Stimulated activated CD4-positive, alpha-beta T cell treated with anti-CD3 and anti-CD28 coated beads, Interleukin-4, amount 100 ng/mL, for 4 hours (primary cell): ENCODE measurements at regions not wholly inside any gene's neighbourhood (a gene's known extent, or its start where the extent isn't known, plus 50 kb on each side); places are given as distances from the start of the nearest gene placed in this dataset.

Source experiments
- DNase-seq, 2 experiments: peaks; one replicate each; pipeline ENCODE4 v3.0.0-alpha.2; 2020

DNA sequence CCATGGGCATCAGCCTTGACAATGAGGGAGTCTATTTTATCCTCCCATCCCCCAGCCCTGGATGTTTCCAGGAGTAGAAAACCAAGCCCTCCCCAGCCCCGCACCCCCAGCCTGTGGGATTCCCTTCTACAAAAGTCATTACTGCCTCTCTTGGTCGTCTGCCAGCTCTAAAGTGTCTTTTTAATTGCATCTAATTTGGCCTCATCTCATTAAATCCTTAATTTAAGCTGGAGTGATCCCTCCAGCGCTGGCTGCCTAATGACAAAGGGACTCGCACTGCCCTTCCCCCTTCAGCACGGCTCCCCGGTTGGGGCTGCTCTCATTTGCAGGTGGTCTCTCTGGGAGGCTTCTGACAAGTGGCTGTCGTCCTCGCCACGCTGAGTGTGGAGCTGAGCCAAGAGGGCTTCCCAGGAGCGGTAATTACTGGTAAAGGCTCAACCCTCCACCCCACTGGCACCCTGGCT lies 107.9 kb upstream of the ALDH1B1 start:
- DNase-seq, result no peak

DNA sequence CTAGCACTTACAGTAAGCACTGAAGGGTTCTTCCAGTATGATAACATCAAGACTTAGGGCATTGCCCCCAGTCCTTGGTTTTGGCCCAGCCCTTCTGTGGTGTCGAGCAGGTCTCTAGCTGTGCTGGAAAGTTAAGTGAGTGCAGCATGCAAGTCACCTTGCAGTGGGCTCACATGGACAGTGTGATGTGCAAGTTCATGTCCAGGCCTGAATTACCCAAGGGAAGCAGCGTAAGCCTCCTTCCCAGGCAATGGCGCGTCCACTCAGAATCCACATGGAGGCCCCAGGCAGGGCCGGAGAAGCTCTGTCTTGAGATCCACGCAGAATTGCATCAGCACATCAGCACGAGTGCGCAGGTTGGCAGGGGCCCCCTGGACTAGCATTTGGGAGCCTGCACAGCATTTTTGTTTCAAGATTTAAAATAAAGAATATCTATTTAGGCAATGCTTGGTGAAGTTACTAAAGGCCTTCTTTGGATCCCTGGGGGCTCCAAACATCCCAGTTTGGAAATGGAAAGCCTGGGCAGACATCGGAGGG lies 108.4 kb upstream of the ALDH1B1 start:
- DNase-seq, result no peak

DNA sequence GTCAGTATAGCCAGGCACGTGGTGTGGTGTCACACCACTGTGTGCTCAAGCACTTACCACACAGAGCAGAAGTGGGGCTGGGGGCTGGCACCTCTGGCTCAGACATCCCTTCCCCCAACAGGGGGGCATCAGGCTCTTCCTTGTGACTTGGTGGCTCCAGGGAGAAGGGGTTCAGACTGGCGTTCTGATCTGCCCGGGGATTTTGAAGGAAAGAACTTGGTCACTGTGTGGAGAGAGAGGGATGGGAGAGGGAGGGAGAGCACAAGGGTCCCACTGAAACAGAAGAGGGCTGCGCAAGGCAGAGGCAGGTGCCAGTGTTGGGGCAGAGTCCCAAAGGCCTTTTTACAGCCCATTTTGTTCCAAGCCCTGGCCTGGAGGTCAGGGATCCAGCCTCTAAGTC lies 109.7 kb upstream of the ALDH1B1 start:
- no peak for DNase-seq

DNA sequence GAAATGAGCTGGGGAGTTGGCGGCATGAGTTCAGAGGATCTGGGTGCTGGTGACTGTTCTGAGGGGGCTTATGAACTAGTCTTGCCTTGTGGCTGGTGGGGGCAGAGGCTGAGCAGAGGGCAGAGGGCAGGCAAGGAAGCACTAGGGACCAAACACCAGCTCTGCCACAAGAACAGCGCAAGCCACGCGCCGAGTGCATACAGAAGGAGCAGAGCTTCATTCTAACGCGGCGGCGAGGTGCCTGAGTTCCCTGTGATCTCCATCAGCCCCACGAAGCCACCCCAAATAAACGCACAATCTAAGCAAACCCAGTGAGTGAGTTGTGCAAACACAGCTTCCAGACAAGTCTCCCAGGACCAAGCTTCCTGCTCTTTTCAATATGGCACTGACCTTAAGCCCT lies 110.6 kb upstream of the ALDH1B1 start:
- DNase-seq, result no peak

DNA sequence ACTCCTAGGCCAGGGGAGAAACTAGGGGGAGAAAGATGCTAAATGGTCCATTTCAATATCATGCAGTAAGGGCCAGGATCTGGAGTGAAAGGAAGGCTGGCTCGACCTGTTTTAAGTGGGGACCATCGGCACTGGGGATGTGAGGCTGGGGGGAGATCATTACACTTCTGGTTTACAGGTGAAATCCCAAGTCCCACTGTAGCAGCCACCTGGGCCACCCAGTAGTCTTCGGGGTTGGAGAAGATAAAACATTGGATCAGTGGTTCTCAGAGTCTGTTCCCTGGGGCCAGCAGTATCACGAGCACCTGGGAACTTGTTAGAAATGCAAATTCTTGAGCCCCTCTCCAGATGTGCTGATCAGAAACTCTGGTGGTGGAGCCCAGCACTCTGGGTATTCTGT lies 111.3 kb upstream of the ALDH1B1 start:
- DNase-seq, result no peak

DNA sequence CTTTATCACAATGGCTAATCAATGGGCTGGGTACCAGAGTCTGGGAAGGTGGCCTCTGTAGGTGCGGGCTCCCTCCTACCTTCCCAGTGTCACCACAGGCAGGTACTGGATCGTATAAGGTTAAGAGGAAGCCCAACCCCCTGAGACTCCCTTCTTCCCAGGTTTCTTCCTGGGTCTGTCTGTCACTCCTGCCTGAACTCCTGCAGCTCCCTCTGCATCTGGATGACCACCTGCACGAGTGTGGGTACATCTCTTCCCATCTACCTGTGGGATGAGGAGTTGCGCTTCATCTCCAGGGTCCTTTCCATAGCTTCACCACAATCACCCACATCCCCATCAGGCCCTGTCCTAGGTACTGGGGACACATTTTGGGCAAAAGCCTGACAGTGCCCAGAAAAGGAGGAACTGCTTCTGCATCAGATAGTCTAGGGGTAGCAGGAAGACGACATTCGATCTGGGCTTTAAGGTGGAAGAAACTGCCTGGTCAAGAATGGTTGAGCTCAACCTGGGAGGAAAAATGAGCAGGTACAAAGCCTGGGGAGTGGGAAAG lies 112.2 kb upstream of the ALDH1B1 start:
- no peak for DNase-seq

DNA sequence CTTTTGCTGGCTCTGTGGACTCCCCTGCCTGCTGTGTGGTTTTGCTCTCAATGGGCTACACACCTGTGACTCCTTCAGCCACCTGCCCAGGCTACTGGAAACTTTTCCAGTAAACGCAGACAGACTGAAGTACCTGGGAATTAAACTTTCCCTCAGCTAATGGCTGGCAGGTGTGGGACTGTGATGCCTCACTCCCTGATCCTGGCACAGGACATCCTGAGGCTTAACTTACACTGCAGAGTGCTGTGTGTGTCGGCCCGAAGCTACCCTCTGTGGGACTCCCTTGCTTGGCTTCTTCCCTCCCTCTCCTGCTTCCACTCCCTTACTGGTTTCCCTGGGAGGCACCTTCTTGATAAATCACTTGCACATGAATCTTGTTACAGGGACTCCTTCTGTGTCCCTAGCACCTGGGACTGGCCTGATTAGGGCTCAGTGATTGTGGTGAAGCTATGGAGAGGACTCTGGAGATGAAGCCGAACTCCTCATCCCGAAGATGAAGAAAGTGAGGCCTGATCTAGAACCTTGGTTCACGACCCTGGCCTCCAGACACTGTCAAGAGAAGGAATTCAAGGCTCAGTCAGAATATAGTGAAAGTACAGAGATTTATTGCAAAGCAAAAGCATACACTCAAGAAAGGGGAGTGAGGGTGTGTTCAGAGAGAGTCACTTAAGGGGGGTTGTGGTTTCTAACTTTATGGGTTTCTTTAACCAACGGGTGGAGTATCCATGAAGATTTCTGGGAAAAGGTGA lies 113.4 kb upstream of the ALDH1B1 start:
- no peak for DNase-seq

DNA sequence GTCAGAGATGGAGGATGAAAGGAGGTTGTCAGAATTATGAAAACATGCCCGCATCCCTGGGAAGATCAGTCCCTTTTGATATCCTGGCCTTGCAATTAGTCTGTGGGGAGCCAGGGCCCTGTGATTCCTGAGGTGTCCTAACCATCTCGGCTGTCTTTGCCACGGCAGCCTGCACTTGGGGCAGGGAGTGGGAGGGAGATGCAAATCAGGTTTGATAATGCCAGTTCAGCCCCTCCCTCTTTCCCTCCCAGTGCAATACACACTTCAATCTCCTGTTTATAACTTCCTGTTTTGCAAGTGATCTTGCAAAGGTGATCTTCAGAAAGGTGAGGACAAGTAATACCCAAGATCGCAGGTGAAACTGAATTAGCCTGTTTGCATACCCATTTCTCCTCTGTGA lies 114.0 kb upstream of the ALDH1B1 start:
- no peak for DNase-seq

DNA sequence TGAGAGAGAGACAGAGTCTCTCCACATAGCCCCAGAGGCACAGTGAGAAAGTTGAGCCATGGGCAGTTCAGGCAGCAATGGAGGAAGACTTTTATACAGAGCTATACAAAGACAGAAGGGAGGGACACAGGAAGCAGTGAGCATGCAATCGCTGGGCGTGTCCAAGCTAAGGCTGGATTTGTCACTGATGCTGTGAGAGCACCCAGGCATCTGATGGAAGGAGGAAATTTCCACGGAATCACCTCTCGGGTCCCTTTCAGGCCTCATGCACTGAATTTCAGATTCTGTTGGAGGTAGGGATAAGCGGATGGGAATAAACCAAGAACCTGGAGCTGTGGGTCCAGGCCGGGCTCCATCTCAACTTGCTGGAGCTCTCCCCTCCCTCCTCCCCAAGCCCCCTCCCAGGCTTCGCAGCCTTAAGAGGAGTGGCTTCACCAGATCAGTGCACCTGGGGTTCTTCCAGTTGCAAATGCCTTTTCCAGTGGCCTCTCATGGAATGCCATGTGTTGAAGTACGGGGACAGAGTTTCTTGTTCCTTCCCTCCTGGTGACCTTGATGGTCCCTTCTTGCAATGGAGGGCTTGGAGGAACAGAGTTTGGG lies 114.8 kb upstream of the ALDH1B1 start:
- DNase-seq, result no peak

DNA sequence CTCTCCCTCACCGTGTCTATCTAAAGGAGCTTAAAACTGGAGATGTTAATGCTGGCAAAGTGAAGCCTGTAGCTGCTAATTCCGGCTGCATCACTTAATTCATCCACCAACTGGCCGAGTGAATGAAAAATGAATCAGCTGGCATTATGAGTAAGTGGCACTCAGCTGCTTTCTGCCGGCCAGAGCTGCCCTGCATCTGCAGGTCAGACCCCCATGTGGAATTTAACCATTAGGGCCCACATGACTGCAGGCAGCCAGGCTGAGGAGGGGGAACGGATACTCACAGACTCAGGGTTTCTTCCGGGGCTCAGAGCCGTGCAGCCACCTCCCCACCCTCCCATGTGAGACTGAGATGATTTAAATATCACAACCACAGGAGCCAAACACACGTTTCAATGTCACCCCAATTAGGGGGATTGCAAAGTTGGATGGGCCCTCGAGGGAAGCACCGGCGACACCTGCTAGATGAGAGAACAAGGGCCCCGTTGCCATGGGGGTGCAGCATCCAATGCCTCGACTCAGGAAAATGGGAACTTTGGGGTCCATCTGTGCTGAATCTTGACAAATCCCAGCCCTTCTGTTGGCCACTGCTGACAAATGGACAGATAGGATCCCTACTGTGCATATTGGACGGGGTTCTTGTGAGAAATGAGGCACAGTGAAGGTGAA lies 115.6 kb upstream of the ALDH1B1 start:
- no peak for DNase-seq

DNA sequence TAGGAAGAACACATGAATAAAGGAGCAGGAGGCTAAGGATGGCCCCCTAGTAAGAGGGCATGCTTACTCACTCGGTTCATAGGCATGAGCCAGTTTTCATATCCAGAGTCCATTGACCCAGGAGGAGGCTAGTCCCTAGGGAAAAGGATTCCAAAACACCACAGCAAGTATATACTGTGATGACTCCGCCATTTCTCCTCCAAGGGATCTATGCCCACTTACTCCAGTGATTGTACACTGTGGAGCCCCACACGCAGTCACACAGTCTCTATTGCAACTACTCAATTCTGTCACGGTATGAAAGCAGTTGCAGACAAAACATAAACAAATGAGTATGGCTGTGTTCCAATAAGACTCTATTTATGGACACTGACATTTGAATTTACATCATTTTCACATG lies 117.7 kb upstream of the ALDH1B1 start:
- no peak for DNase-seq

DNA sequence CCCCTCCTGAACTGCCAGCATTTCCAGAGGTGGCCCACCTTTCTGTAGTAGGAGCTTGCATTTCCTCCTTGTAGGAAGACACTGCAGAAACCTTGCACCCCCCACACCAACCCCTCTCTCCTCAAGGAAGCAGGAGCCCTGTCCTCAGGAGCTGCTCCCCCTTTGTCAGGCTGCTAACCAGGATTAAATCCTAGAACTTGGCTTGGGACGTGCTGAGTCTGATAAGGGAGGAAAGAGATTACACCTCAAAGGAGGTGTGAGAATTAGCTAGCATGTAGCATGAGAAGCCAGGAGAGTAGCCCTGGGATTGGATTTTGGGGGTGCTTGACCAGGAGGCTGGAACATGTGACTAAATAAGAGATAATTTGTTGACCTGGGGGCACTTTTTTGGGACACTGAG lies 119.8 kb upstream of the ALDH1B1 start:
- DNase-seq, result no peak

DNA sequence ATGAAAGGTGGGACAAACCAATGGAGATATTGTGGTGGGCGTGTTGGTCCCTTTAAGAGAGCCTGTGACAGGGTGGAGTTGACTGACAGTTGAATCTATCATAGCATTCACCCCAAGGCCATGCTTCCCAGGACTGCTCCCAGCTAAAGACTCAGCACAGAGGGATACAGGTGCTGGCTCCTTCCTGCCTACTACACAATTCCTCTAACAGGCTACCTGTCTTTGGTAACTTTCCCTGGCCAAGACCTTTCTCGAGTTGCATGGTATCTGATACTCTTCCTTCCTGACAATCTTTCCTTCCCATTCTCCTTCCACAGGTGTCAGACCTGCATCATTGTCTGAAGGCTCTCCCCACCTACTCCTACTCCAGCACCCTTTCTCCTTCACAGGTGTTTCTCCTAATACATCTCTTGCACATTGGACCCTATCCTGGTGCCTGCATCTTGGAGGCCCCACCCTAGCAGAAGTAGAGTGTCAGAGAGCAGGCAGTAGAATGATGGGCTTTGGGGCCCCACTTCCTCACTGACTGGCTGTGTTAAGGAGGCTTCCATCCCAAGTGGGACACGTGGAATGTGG lies 120.7 kb upstream of the ALDH1B1 start:
- no peak for DNase-seq

DNA sequence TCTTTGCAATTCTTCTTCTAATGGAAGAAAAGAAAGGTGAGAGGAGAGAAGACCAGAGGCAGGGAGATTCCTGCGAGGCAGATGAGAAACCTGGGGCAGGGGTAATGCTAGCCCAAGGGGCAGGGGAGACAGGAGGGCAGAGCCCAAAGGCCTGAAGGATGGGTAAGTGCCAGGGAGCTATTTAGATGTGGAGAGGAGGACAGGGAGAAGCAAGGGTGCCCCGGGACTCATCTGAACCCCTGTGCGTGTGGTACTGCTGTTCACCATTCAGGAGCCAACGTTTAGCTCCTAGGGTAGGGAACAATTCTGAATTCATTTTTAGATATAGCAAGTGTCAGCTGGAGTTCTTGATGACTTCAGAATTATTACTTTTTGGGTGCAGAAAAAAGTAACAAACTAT lies 122.7 kb upstream of the ALDH1B1 start:
- no peak for DNase-seq

DNA sequence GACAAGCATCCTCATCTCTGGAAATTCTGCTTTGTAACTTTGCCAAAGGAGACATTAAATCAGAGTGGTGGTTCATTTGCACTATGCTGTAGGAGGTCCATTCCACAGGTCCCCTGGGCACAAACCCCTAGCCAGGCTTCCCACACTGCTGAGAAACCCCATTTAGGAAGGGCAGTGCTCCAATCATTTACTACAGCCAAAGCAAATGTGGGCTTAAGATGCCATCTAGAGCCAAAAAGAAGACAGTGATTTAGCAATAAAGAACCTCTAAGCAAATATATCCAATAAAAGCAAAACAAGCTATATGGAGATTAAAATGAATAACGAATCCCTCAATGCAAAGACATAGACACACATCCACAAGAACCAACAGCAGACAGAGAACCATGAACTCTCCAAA lies 129.0 kb upstream of the ALDH1B1 start:
- no peak for DNase-seq

DNA sequence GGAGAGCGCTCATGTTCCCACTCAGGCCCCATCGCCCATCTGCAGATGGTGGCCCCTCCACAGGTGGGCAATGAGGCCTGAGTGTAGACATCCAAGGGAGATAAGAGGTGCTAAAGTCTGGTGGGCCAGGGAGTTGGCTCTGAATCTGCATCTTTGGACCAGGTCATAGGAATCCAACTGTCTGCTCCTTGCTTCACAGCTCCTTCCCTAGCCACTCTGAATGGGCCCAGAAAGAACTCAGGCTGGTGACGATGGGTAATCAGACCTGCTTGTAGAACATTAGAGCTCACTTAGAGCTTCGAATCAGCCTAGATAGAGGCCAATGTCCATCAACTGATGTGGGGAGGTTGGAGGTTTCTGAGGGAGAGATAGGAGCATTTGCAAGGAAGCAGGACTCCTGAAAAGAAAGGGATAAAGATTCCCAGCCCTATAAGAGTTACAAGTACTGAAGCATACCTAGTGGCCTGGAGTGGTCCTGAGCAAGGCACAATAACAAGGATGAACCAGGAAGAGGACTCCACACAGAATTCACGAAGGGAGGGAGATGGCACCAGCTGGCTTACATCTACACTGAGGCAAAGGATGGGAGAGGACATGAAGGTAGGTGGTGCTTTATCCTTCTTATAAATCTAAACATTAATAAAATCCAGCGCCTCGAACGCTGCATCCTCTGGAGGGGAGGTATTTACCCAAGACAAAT lies 132.8 kb upstream of the ALDH1B1 start:
- DNase-seq, result no peak

DNA sequence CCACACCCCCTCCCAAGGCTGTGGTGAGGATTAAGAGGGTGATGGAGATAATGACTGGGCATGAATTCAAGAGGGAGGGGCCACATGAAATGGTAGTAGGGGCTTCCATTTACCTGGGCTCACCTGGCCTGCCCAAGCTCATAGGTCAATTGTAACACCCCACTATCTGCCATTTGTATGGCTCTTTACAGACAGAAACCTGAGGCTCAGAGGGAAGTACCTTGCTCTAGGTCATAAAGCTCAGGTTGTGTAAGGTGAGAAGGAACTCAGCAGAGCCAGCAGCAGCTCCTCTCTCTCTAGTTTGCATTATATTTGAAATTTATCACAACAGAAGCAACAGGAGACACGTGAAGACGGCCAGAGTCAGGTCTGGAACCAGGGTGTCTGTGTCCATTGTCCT lies 133.4 kb upstream of the ALDH1B1 start:
- DNase-seq, result no peak

DNA sequence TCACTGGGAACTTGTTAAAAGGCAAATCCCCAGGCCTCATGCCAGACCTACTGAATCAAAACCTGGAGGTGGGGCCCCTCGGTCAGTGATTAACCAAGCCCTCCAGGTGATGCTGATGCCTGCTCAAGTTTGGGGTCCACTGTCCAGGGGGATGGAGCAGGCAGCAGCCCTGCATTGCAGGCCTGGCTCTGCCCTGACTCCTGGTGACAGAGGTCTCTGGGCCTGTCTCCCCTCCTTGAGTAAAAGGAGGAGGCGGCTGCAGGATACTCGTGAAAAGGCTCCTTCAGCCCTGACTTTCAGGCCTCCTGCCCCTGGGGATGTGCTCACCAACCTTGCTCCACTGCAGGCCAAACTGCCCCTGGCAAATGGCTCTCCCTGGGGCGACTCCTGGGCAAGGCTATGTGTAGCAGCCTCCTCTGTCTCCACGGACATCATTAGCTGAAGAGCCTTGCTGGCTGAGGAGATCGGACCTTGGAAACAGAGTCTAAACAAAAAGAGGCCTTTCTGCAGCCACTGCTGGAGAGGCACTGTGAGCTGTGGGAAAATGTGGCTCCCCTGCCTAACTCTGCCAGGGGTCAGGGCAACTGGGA lies 134.8 kb upstream of the ALDH1B1 start:
- DNase-seq, result no peak

DNA sequence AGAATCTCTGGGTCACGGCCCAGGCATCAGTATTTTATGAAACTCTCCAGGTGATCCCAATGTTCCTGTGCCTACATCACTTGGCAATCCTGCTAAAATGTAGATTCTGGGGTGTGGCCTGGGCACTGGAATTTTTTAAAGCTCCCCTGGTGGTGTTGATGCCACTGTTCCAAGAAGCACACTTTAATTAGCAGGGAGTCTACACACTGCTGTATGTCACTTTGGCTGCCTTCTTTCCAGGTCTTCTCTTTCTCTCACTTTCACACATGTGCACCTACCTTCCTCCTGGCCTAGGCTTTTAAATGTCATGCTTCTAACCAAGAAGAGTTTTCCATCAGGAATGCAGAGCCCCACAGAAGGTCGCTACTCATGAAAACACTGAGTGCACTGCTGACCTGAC lies 136.0 kb upstream of the ALDH1B1 start:
- DNase-seq, result no peak

DNA sequence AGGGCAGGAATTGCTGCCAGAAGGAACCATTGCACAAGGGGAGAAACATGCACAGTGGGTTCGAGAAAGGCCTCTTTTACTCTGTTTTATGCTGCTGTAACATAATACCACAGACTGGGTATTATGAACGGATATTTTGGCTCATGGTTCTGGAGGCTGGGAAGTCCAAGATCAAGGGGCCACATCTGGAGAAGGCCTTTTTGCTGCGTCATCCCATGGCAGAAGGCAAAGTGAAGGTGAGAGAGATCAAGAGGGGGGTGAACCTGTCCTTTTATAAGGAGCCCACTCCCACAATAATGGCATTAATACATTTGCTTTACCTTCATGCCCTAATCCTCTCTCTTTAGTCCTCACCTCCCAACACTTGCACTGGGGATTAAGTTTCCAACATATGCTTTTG lies 136.9 kb upstream of the ALDH1B1 start:
- DNase-seq, result no peak

DNA sequence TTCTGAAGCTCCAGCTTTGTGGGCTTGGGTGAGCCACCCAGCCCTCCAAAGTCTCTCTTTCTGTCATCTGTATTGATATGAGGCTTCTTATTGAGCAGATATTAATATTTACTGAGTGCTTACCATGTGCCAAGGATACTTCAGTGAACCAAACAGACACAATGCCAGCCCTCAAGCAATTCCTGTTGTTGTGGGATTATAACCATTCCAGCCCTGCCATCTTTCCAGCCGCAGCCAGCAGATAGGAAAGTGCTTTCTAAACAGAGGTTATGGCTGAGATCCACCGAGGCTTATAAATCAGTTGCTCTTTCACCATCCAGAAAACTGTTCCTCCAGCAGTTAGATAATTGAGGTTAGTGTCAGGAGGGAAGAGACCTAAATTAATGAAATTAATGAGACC lies 137.7 kb upstream of the ALDH1B1 start:
- DNase-seq, result no peak

DNA sequence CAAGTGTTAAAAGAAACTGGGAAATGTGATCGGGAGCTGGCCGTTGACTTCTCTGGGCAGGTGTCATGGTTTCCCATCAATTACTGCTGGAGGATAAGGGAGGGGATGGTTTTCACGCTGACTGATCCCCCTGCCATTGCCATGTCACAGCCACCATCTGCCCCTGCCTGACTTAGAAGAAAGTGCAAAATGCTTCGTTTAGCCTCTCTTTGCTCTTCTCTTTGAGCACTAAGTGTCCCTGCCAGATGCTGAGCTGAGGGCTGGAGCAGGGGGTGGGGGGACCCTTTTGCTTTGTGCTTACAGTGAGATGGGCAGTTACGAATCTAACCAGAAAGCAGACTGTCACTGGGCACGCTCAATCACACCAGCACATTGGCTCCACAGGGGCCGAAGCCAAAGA lies 138.4 kb upstream of the ALDH1B1 start:
- no peak for DNase-seq
